ENCODE measurements at regions not wholly inside any gene's neighbourhood (a gene's known extent, or its start where the extent isn't known, plus 50 kb on each side); places are given as distances from the start of the nearest gene placed in this dataset.

GRCh38 chr7:41303709-41304108 is 399.2 kb downstream of the INHBA start:
- TF ChIP-seq ZC3H10 (CRISPR knock-in tag; IDR thresholded peaks at IDR 0.05) (no peak), CREB5 (CRISPR knock-in tag; IDR thresholded peaks at IDR 0.05; ENCODE audit: low read depth) (no peak), BACH2 (CRISPR knock-in tag; IDR thresholded peaks at IDR 0.05; ENCODE audit: borderline replicate concordance) (no peak), ZNF70 (CRISPR knock-in tag; IDR thresholded peaks at IDR 0.05) (no peak), ZNF8 (CRISPR knock-in tag; IDR thresholded peaks at IDR 0.05) (no peak), CSDC2 (CRISPR knock-in tag; IDR thresholded peaks at IDR 0.05) (no peak), ZFP3 (CRISPR knock-in tag; IDR thresholded peaks at IDR 0.05) (no peak), PATZ1 (CRISPR knock-in tag; IDR thresholded peaks at IDR 0.05; ENCODE audit: borderline replicate concordance) (no peak), ESRRG (CRISPR knock-in tag; IDR thresholded peaks at IDR 0.05) (no peak), POU6F1 (CRISPR knock-in tag; IDR thresholded peaks at IDR 0.05; ENCODE audit: borderline replicate concordance, low read depth) (no peak), RARB (CRISPR knock-in tag; IDR thresholded peaks at IDR 0.05) (no peak), ISL1 (CRISPR knock-in tag; IDR thresholded peaks at IDR 0.05) (no peak), ARNTL (CRISPR knock-in tag; IDR thresholded peaks at IDR 0.05; ENCODE audit: borderline replicate concordance, low read depth) (no peak), SNAI2 (CRISPR knock-in tag; IDR thresholded peaks at IDR 0.05) (no peak), GLIS3 (CRISPR knock-in tag; IDR thresholded peaks at IDR 0.05) (no peak), ZNF565 (CRISPR knock-in tag; conservative IDR thresholded peaks at IDR 0.05; ENCODE audit: low read depth) (no peak), ZFP30 (CRISPR knock-in tag; IDR thresholded peaks at IDR 0.05) (no peak), TOX (CRISPR knock-in tag; IDR thresholded peaks at IDR 0.05; ENCODE audit: borderline replicate concordance) (no peak), PPARA (CRISPR knock-in tag; IDR thresholded peaks at IDR 0.05; ENCODE audit: borderline replicate concordance) (no peak)
- TF ChIP-seq, protein P1, sequence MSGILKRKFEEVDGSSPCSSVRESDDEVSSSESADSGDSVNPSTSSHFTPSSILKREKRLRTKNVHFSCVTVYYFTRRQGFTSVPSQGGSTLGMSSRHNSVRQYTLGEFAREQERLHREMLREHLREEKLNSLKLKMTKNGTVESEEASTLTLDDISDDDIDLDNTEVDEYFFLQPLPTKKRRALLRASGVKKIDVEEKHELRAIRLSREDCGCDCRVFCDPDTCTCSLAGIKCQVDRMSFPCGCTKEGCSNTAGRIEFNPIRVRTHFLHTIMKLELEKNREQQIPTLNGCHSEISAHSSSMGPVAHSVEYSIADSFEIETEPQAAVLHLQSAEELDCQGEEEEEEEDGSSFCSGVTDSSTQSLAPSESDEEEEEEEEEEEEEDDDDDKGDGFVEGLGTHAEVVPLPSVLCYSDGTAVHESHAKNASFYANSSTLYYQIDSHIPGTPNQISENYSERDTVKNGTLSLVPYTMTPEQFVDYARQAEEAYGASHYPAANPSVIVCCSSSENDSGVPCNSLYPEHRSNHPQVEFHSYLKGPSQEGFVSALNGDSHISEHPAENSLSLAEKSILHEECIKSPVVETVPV (CRISPR knock-in tag; IDR thresholded peaks at IDR 0.05) = no peak
- ATAC-seq = no peak

DNA sequence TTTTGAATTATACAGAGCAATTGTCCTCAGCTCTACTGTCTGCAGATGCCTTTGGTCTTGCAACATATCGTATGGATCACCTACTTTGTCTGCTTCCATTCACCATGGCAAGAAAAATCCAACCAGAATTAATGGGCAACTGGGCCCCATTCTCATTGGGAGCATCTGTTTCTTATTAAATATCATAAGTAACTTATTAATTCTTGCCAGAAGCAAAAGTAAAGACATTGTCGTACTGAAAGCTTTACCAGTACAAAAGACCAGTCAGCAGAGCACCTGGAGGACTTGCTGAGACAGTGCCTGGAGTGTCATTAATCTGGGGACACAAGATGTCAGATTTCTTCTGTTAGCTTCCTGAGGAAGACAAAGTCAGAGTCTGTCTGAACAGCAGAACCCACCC is 404.5 kb downstream of the INHBA start:
- TF ChIP-seq ZFP30 (CRISPR knock-in tag; IDR thresholded peaks at IDR 0.05) (no peak), TOX (CRISPR knock-in tag; IDR thresholded peaks at IDR 0.05; ENCODE audit: borderline replicate concordance) (no peak), PPARA (CRISPR knock-in tag; IDR thresholded peaks at IDR 0.05; ENCODE audit: borderline replicate concordance) (no peak), BACH2 (CRISPR knock-in tag; IDR thresholded peaks at IDR 0.05; ENCODE audit: borderline replicate concordance) (no peak)

GRCh38 chr7:41297166-41297565 is 405.7 kb downstream of the INHBA start:
- no peak for ATAC-seq
- TF ChIP-seq BACH2 (CRISPR knock-in tag; IDR thresholded peaks at IDR 0.05; ENCODE audit: borderline replicate concordance) = no peak
- TF ChIP-seq OSR1 (CRISPR knock-in tag; IDR thresholded peaks at IDR 0.05) = no peak
- no peak for TF ChIP-seq ISL1 (CRISPR knock-in tag; IDR thresholded peaks at IDR 0.05)
- TF ChIP-seq ESRRG (CRISPR knock-in tag; IDR thresholded peaks at IDR 0.05) = no peak
- no peak for TF ChIP-seq PATZ1 (CRISPR knock-in tag; IDR thresholded peaks at IDR 0.05; ENCODE audit: borderline replicate concordance)
- TF ChIP-seq SNAI2 (CRISPR knock-in tag; IDR thresholded peaks at IDR 0.05) = no peak
- TF ChIP-seq CSDC2 (CRISPR knock-in tag; IDR thresholded peaks at IDR 0.05) = no peak
- TF ChIP-seq ARNTL (CRISPR knock-in tag; IDR thresholded peaks at IDR 0.05; ENCODE audit: borderline replicate concordance, low read depth) = no peak
- no peak for TF ChIP-seq ZFP3 (CRISPR knock-in tag; IDR thresholded peaks at IDR 0.05)

More for the DNA sequence above, 404.5 kb downstream of the INHBA start:
- ATAC-seq = peak; percentile 52

Measured in SK-N-SH treated with all-trans-retinoic acid at 6 μM for 48 hours (cell line).